CD4-positive, alpha-beta T cell treated with Interleukin-21 for 1 hour (primary cell): ENCODE measurements at regions not wholly inside any gene's neighbourhood (a gene's known extent, or its start where the extent isn't known, plus 50 kb on each side); places are given as distances from the start of the nearest gene placed in this dataset.
"Not testable (repeated sequence)": the region's sequence is repeated elsewhere in the genome, so short reads cannot be mapped to it uniquely, and the experiment has no call there.

Experiments
- DNase-seq: peaks from one replicate; pipeline ENCODE4 v3.0.0-alpha.2; 2020

- no peak for DNase-seq
Observed at GRCh38 chr3:18188491-18188890, 236.6 kb downstream of the SATB1 start.

- no peak for DNase-seq
Observed at GRCh38 chr3:18185624-18186023, 239.5 kb downstream of the SATB1 start.

- not testable (repeated sequence) for DNase-seq
Observed at GRCh38 chr3:18182923-18183322, 242.2 kb downstream of the SATB1 start.

- DNase-seq = no peak
Observed at GRCh38 chr3:18179521-18179920, 245.6 kb downstream of the SATB1 start.

DNA sequence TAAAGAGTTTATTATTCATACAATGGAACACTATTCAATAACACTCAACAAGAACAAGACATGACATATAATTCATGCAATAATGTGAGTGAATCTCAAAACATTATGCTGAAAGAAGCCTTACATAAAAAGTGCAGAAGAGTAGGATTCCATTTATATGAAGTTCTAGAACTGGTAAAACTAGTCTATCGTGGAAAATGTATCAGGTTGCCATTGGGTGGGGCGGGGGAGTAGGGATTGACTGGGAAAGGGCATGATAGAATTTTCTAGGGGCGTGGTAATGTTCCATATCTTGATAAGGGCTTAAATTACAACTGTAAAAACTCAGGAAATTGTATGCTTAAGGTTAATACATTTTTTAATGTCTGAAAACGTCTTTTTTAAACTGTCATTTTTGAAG lies 247.9 kb downstream of the SATB1 start:
- no peak for DNase-seq

- DNase-seq = not testable (repeated sequence)
Observed at GRCh38 chr3:18173891-18174290, 251.2 kb downstream of the SATB1 start.

- DNase-seq = no peak
Observed at GRCh38 chr3:18159681-18160080, 265.5 kb downstream of the SATB1 start.

DNA sequence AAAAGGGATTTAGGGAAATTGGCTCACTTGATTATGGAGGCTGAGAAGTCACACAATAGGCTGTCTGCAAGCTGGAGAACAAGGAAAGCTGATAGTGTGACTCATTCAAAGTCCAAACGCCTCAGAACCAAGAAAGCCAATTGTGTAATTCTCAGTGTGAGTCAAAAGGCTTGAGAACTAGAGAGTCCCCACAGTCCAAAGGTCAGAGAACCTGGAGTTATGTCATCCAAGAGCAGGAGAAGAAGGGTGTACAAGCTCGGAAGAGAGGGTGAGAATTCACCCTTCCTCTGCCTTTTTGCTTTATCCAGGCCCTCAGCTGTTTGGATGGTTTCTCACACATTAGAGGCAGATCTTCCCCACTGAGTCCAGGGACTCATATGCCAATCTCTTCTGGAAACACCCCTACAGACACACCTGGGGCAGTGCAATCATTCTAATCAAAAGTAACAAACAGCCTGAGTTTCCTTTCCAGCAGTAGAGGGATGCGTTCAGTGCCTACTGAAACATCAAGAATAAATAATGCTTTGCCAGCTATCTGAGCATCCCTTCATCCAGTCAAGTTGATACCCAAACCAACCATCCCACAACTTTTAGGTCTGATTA lies 271.5 kb downstream of the SATB1 start:
- DNase-seq = no peak

GRCh38 chr3:18151199-18151598 lies 273.9 kb downstream of the SATB1 start:
- DNase-seq = no peak

GRCh38 chr3:18149935-18150334 lies 275.2 kb downstream of the SATB1 start:
- no peak for DNase-seq

DNA sequence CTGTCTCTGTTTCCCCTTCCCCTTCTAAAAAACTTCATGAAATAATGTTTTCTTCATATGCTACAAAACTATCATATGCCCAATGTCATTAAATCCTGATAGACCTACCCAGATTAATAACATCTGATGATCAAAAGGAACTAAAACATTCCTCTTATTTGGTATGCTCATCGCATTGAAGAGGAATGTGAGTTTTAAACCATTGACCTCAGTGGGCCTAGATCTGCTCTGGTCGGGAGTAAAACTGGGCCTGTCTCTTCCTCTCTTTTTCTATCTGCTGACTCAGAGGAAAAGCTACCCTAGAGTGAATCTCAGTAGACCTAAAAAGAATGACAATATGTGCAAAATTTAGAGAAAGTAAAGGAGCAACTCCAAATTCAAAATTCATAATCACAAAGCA lies 275.8 kb downstream of the SATB1 start:
- DNase-seq = no peak

DNA sequence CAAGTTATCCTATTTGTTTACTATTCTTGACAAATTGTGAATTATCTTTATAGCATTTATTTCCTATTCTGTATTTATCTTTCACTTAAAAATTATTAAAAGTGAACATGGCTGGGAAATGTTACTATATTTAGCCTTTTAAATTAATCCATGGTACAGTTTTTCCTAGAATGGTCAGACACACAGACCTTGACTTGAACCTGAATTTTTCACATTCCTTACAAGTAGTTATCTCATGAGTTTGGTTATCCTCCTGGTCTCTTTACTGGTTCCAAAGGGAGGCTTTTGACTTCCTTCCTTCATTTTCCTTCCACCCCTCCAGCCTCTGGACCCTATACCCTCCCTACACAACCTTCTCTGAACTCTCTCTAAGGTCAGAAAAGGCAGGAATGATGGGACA lies 280.6 kb downstream of the SATB1 start:
- DNase-seq = no peak

DNA sequence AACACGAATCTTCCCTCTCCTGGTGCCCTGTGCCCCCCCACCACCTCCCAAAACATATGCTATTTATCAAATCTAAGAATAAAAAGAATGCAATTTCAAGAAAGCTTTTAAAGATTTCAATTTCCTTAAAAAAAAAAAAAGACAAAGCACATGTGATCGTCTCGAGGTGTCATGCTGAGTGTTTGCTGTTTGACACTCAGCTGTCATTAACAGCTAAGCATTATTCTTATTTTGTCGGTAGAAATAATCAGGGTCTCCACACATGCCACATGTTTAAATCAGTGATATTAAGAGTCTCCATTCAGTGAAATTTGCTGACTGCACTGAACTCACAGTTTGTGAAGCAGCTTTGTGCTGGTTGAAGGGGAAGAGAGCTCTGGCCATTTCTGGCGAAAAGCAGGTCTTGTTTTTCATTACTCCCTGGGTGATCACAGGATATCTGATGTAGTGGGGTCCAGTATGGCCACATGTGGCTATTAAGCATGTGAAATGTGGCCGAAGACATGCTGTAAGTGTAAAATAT lies 281.8 kb downstream of the SATB1 start:
- DNase-seq = no peak

GRCh38 chr3:18137958-18138357 lies 287.2 kb downstream of the SATB1 start:
- DNase-seq = no peak

GRCh38 chr3:18135060-18135814 lies 289.9 kb downstream of the SATB1 start:
- DNase-seq = no peak

DNA sequence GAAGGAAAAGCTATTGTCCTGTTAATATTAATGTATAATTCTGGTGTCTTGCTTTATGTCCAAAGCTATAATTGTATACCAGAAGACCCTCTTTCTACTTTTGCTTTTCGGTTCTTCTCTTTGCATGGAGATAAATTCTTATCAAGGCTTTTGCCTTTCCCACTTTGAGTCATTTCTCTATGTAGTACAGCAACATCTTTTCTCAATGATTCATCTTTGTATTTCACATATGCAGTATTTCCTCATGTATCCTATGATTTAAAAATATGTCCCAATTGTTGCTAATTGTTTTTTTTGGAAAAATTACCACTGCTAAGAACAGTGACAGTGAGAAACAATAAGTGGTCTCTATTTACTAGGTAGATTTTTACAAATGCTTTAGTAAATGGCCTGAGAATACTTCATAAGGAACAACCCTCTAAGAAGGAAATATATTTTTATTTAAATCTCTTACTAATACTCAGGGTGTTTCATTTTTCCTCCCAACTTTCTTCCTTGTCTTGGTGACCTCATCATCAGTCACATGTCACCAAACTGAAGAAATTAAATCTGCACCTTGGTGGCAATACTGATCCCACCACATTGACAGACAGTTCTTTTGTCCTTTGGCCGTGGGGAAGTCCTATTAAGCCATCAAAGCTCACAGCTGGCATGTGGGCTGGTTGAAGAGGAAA lies 290.6 kb downstream of the SATB1 start:
- no peak for DNase-seq

DNA sequence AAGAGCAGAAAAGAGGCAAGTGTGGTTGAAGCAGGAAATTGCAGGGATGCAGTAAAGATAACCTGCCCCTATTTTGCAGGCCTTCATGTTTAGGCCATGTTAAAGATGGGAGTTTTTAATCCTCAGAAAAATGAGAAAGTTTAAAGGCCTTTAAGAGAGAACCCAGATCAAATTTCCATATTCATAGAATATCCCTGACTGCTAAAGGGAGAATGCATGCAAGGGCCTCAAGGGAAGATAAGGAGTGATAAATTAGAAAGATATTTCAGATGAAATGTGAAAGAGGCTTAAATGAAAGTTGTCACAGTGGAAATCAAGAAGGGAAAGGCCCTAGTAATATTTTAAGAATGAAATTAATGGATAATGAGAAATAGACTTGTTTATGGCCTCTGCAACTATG lies 292.1 kb downstream of the SATB1 start:
- no peak for DNase-seq

GRCh38 chr3:18127859-18128681 lies 297.1 kb downstream of the SATB1 start:
- DNase-seq = no peak

DNA sequence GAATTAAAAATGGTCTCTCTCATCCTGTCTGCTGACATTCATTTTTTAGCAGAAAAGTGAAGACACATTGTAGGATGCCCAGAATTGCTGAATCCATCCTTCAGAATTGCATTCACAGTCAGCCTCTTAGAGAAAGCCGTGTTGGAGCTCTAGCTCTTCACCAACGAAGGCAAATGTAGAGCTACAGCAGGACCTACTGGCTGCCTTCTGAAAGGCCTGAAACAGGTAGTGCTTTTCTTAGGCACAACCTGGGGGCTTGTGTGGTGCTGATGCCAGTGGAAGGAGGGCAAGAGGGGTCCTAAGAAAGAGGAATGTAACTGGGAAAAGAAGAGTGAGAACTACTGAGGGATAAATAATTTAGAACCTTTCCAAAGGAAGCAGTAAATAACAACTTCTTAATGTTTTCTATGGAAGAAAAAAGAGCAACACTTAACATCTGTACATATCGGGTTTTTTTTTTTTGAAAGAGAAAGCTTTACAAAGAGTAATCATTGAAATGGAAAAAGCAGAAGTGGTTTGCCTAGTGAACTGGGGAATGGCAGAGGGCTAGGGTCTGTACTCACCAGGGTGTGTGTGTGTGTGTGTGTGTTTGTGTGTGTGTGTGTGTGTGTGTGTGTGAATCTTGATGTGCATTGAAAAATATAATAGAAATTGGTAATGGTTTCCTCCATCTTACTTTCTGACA lies 297.8 kb downstream of the SATB1 start:
- no peak for DNase-seq

GRCh38 chr3:18126772-18127171 lies 298.4 kb downstream of the SATB1 start:
- DNase-seq = no peak

GRCh38 chr3:18124501-18124900 lies 300.6 kb downstream of the SATB1 start:
- DNase-seq = no peak

- DNase-seq = no peak
Observed at GRCh38 chr3:18122264-18122663, 302.9 kb downstream of the SATB1 start.

GRCh38 chr3:18121020-18121419 lies 304.1 kb downstream of the SATB1 start:
- DNase-seq = no peak
